ENCODE measurements at regions not wholly inside any gene's neighbourhood (a gene's known extent, or its start where the extent isn't known, plus 50 kb on each side); places are given as distances from the start of the nearest gene placed in this dataset.

- no TSS peak for BruUV-seq (replicated peaks)
- in situ Hi-C loops (cut with MboI) (no loop called here), intact Hi-C loops (cut with micrococcal nuclease) (no loop called here)
- 26% methylated on average over 4 of the region's 4 CpGs for WGBS (ENCODE audit: insufficient coverage, low coverage, missing lambda C conversion rate)
- Histone ChIP-seq H3K27ac (ENCODE audit: extremely low read depth, low read depth, low read length) (no peak overlapping the region), H3K4me1 (replicated peaks in 1 of 2; ENCODE audit: control insufficient read depth in 2 of 2, insufficient read depth in 2 of 2, low read length in 2 of 2) (peaks cover 11 to 17% of the 10 kb centered on the region in 2 experiments), H3K4me3 (no peak overlapping the region), H4K20me1 (replicated peaks; ENCODE audit: control insufficient read depth, insufficient read depth, low read length) (0 out of 2 replicates have a peak, but pooled peaks cover 4% of the 10 kb centered on the region), H3K36me3 (ENCODE audit: control insufficient read depth, insufficient read depth, low read length) (no peaks in the 10 kb centered on the region), H2AFZ (ENCODE audit: low read depth, low read length) (0 out of 2 replicates have a peak overlapping the region, but pooled peaks have one; percentile 3), H3K4me2 (ENCODE audit: insufficient read depth, low read length) (no peak overlapping the region), H3K79me2 (ENCODE audit: control insufficient read depth, insufficient read depth, low read length) (no peaks in the 10 kb centered on the region), H3K9me1 (ENCODE audit: control insufficient read depth, insufficient read depth, low read length) (peaks cover 2% of the 10 kb centered on the region), H3K9me3 (replicated peaks; ENCODE audit: control insufficient read depth, insufficient read depth, low read depth, low read length) (no peaks in the 10 kb centered on the region), H3K27me3 (ENCODE audit: control insufficient read depth in 2 of 2, insufficient read depth in 2 of 2, low read length in 2 of 2) (peaks cover 18 to 52% of the 10 kb centered on the region in 2 experiments), H3K9ac (ENCODE audit: insufficient read depth in 1 of 2, low read depth in 2 of 2, low read length in 2 of 2) (no peak overlapping the region)
- CTCF ChIA-PET (ENCODE audit: low intra/inter-chr PET ratio), result no interaction called here
- DNase-seq (ENCODE audit: extremely low read depth in 1 of 4, low spot score in 3 of 4) (peak; percentile 37 to 70 (median 52)), ATAC-seq (no peak), FAIRE-seq (peak; percentile 65)
- POLR2A ChIA-PET, result interaction anchor here (0.6 to 0.9 kb wide), 3 partner anchors 16 to 258 kb away, joined by 3 to 5 read pairs (median 4); no protein-coding TSS in a partner anchor
- TF ChIP-seq SNIP1 (IDR thresholded peaks at IDR 0.05; ENCODE audit: low read depth) (no peak), MAFF (IDR thresholded peaks at IDR 0.05; ENCODE audit: low read length) (no peak), MEF2A (IDR thresholded peaks at IDR 0.05; ENCODE audit: control insufficient read depth, low read depth, low read length) (no peak), USF1 (CRISPR knock-in tag; IDR thresholded peaks at IDR 0.05) (peak; percentile 97), MYC (IDR thresholded peaks at IDR 0.05; ENCODE audit: low read depth, low read length) (peak; percentile 51; the same call in 1 of the 2 replicates), MYC (CRISPR knock-in tag; IDR thresholded peaks at IDR 0.05; ENCODE audit: borderline replicate concordance, low read depth) (no peak), REST (IDR thresholded peaks at IDR 0.05; ENCODE audit: borderline replicate concordance) (peak; percentile 47), REST (CRISPR knock-in tag; IDR thresholded peaks at IDR 0.05; ENCODE audit: low read depth) (no peak), SIX5 (IDR thresholded peaks at IDR 0.05; ENCODE audit: borderline replicate concordance in 1 of 2, insufficient read depth in 1 of 2, low read depth in 1 of 2, low read length in 2 of 2) (peak; percentile 26 to 30; a peak in 2 of 4 replicates), HCFC1 (IDR thresholded peaks at IDR 0.05; ENCODE audit: low read depth, low read length) (peak; percentile 79), CREM (IDR thresholded peaks at IDR 0.05; ENCODE audit: low read depth) (peak; percentile 32; the same call in 1 of the 2 replicates), NFYB (IDR thresholded peaks at IDR 0.05; ENCODE audit: extremely low read depth, insufficient read length) (peak; percentile 37), BCOR (IDR thresholded peaks at IDR 0.05) (0 out of 2 replicates have a peak, but pooled peaks have one; percentile 58), NFE2 (IDR thresholded peaks at IDR 0.05; ENCODE audit: low read depth) (no peak)
Observed at GRCh38 chr11:64444838-64445441, 86.0 kb downstream of the RPS6KA4 start.

Data from K562 (cell line).